IMR-90 (cell line): ENCODE measurements at regions not wholly inside any gene's neighbourhood (a gene's known extent, or its start where the extent isn't known, plus 50 kb on each side); places are given as distances from the start of the nearest gene placed in this dataset.

Experiments used
- ATAC-seq: fragments of 200-7000 bp; cut with Tn5 transposase; 2 replicates; pipeline ENCODE4 v1.9.1; 2020; ENCODE audit warnings: low read depth, mild to moderate bottlenecking, moderate library complexity
- BruUV-seq: library from RNA; stranded (reverse); fragments of 400-500 nt; replicated peaks from 2 replicates; lab custom pipeline; 2021; lab: Mats Ljungman, UMichigan
- CTCF ChIA-PET: fragments of 300-600 bp; formaldehyde crosslinking; extraction: SDS; loops from one replicate; lab custom pipeline; 2021; ENCODE audit warnings: antibody characterized with exemption; lab: Yijun Ruan, JAX
- POLR2A ChIA-PET: fragments of 300-600 bp; sonication (Branson Sonifier 250); formaldehyde crosslinking; loops from one replicate; lab custom pipeline; 2022; ENCODE audit warnings: antibody characterized with exemption; ENCODE audit not compliant: unreplicated experiment; lab: Charles Lee
- DNase-seq: peaks from one replicate; pipeline ENCODE4 v3.0.0; 2013
- H2AFZ ChIP-seq: replicated peaks from 2 replicates; pipeline ENCODE3; 2013; ENCODE audit warnings: low read length, mild to moderate bottlenecking; ENCODE audit not compliant: poor library complexity
- H2AK5ac ChIP-seq: 2 replicates; pipeline ENCODE4 v1.6.1; 2013; ENCODE audit warnings: low read depth, low read length, inconsistent platforms
- H2AK9ac ChIP-seq: replicated peaks from 2 replicates; pipeline ENCODE3; 2013; ENCODE audit warnings: mild to moderate bottlenecking, low read depth, low read length, moderate library complexity; ENCODE audit not compliant: poor library complexity
- H2BK120ac ChIP-seq: 2 replicates; pipeline ENCODE4 v1.6.1; 2013; ENCODE audit warnings: low read depth, low read length, inconsistent platforms
- H2BK15ac ChIP-seq: 3 replicates; pipeline ENCODE4 v1.6.1; 2013; ENCODE audit warnings: low read depth, low read length, inconsistent platforms
- H2BK20ac ChIP-seq: 2 replicates; pipeline ENCODE4 v1.6.1; 2013; ENCODE audit warnings: low read depth, mild to moderate bottlenecking, inconsistent platforms, low read length, moderate library complexity
- H2BK5ac ChIP-seq: 2 replicates; pipeline ENCODE4 v1.6.1; 2013; ENCODE audit warnings: mild to moderate bottlenecking, low read depth, low read length, inconsistent platforms; ENCODE audit not compliant: poor library complexity, severe bottlenecking
- H3K14ac ChIP-seq: replicated peaks from 2 replicates; pipeline ENCODE4 v1.6.1; 2013; ENCODE audit warnings: low read depth, low read length, inconsistent platforms
- H3K18ac ChIP-seq: 2 replicates; pipeline ENCODE4 v1.6.1; 2013; ENCODE audit warnings: low read depth, low read length, control low read depth
- H3K23ac ChIP-seq: 2 replicates; pipeline ENCODE4 v1.6.1; 2013; ENCODE audit warnings: low read depth, low read length, inconsistent platforms
- H3K27ac ChIP-seq: 2 replicates; pipeline ENCODE4 v1.5.1; 2013; ENCODE audit warnings: mild to moderate bottlenecking, control low read depth, low read length; ENCODE audit not compliant: insufficient read depth
- H3K27me3 ChIP-seq: 2 replicates; pipeline ENCODE4 v1.6.1; 2013; ENCODE audit warnings: low read length; ENCODE audit not compliant: control insufficient read depth, insufficient read depth
- H3K36me3 ChIP-seq: 2 replicates; pipeline ENCODE4 v1.6.1; 2013; ENCODE audit warnings: low read length, mixed read lengths; ENCODE audit not compliant: control insufficient read depth, insufficient read depth
- H3K4ac ChIP-seq: 2 replicates; pipeline ENCODE4 v1.6.1; 2013; ENCODE audit warnings: low read depth, low read length, inconsistent platforms
- H3K4me1 ChIP-seq: 2 replicates; pipeline ENCODE4 v1.6.1; 2013; ENCODE audit warnings: low read length, mixed read lengths; ENCODE audit not compliant: control insufficient read depth, insufficient read depth
- H3K4me2 ChIP-seq: 2 replicates; pipeline ENCODE4 v1.6.1; 2013; ENCODE audit warnings: low read depth, mild to moderate bottlenecking, control low read depth, low read length, moderate library complexity
- H3K4me3 ChIP-seq: 2 replicates; pipeline ENCODE4 v1.5.1; 2013; ENCODE audit warnings: low read depth, mild to moderate bottlenecking, control low read depth, low read length, moderate library complexity; ENCODE audit not compliant: insufficient read depth
- H3K56ac ChIP-seq: 2 replicates; pipeline ENCODE4 v1.6.1; 2013; ENCODE audit warnings: low read length, inconsistent platforms; ENCODE audit not compliant: insufficient read depth; ENCODE audit errors: extremely low read depth
- H3K79me1 ChIP-seq, 2 experiments: 2 replicates each; pipeline ENCODE4 v1.6.1; 2013; ENCODE audit warnings: low read length in 2 of 2, inconsistent platforms in 1 of 2, low read depth in 1 of 2
- H3K9ac ChIP-seq: 2 replicates; pipeline ENCODE4 v1.6.1; 2013; ENCODE audit warnings: low read depth, low read length, control low read depth
- H3K9me1 ChIP-seq: 2 replicates; pipeline ENCODE4 v1.6.1; 2013; ENCODE audit warnings: low read length, inconsistent platforms; ENCODE audit not compliant: insufficient read depth
- H3K9me3 ChIP-seq: 2 replicates; pipeline ENCODE4 v1.6.1; 2013; ENCODE audit warnings: low read length; ENCODE audit not compliant: control insufficient read depth, insufficient read depth
- H4K20me1 ChIP-seq: 2 replicates; pipeline ENCODE4 v1.6.1; 2013; ENCODE audit warnings: low read length, inconsistent platforms; ENCODE audit not compliant: insufficient read depth
- H4K5ac ChIP-seq: 2 replicates; pipeline ENCODE4 v1.6.1; 2013; ENCODE audit warnings: mild to moderate bottlenecking, low read depth, low read length, control low read depth
- H4K8ac ChIP-seq, 2 experiments: 2 replicates each; pipeline ENCODE4 v1.6.1; 2013; ENCODE audit warnings: low read depth in 2 of 2, low read length in 2 of 2, control low read depth in 1 of 2, inconsistent platforms in 1 of 2
- H4K91ac ChIP-seq: 2 replicates; pipeline ENCODE4 v1.6.1; 2013; ENCODE audit warnings: low read depth, low read length, inconsistent platforms; ENCODE audit not compliant: insufficient read depth
- BHLHE40 ChIP-seq: fragments of 150-350 bp; IDR thresholded peaks from 2 replicates; pipeline ENCODE4 v1.6.1; 2016; ENCODE audit warnings: mild to moderate bottlenecking, low read depth, low read length
- CHD1 ChIP-seq: IDR thresholded peaks from 2 replicates; pipeline ENCODE4 v1.6.1; 2012; ENCODE audit warnings: low read depth, low read length, improper control_type of control experiment
- FOS ChIP-seq: fragments of 150-350 bp; IDR thresholded peaks from 2 replicates; pipeline ENCODE4 v1.6.1; 2016; ENCODE audit warnings: low read depth, low read length
- MAZ ChIP-seq: IDR thresholded peaks from 2 replicates; pipeline ENCODE4 v1.6.1; 2012; ENCODE audit warnings: low read depth, mild to moderate bottlenecking, low read length, improper control_type of control experiment, moderate library complexity, borderline replicate concordance
- MXI1 ChIP-seq: IDR thresholded peaks from 2 replicates; pipeline ENCODE4 v1.6.1; 2012; ENCODE audit warnings: low read depth, mild to moderate bottlenecking, low read length, moderate library complexity, borderline replicate concordance
- POLR2A ChIP-seq: IDR thresholded peaks from 2 replicates; pipeline ENCODE4 v1.6.1; 2012; ENCODE audit warnings: mild to moderate bottlenecking, low read depth, low read length
- RCOR1 ChIP-seq: IDR thresholded peaks from 2 replicates; pipeline ENCODE4 v1.6.1; 2012; ENCODE audit warnings: mild to moderate bottlenecking, low read length, improper control_type of control experiment; ENCODE audit not compliant: insufficient replicate concordance
- SMC3 ChIP-seq: fragments of 150-350 bp; IDR thresholded peaks from 2 replicates; pipeline ENCODE4 v1.6.1; 2016; ENCODE audit warnings: low read depth, mild to moderate bottlenecking, antibody characterized with exemption, low read length, moderate library complexity
- WGBS, 2 experiments: methylation state at CpG; one replicate each; pipeline versions ENCODE4 v1.1.5 to v1.1.7; 2013; ENCODE audit warnings: missing lambda C conversion rate in 2 of 2; ENCODE audit not compliant: insufficient read length in 1 of 2; ENCODE audit errors: extremely low coverage in 2 of 2; 5-methylcytosine and 5-hydroxymethylcytosine counted together
- dilution Hi-C: fragments of 300-500 bp; cut with HindIII; formaldehyde crosslinking; loops from one replicate; pipeline ENCODE4 v1.14.3; 2018; ENCODE audit warnings: low sequenced_read_pairs; ENCODE audit not compliant: unreplicated experiment
- in situ Hi-C: fragments of 300-500 bp; cut with MboI; formaldehyde crosslinking; loops from 3 replicates; pipeline ENCODE4 v1.14.3; 2019; ENCODE audit warnings: low sequenced_read_pairs, inconsistent platforms, mixed read lengths
- intact Hi-C: fragments of 100-400 bp; cut with micrococcal nuclease; formaldehyde crosslinking; loops from 2 replicates; pipeline ENCODE4 v1.10.0; 2022
- TF ChIP-seq, protein P1 (sequence below): fragments of 150-350 bp; IDR thresholded peaks from 2 replicates; pipeline ENCODE4 v1.6.1; 2016; ENCODE audit warnings: low read depth, mild to moderate bottlenecking, low read length, moderate library complexity, borderline replicate concordance
- TF ChIP-seq, protein P2 (sequence below): fragments of 150-350 bp; IDR thresholded peaks from 2 replicates; pipeline ENCODE4 v1.6.1; 2017; ENCODE audit warnings: mild to moderate bottlenecking, antibody characterized with exemption, low read length, low read depth
- TF ChIP-seq, protein P3 (sequence below): conservative IDR thresholded peaks from 2 replicates; pipeline ENCODE4 v1.5.1; 2012; ENCODE audit warnings: mild to moderate bottlenecking, low read depth, low read length, improper control_type of control experiment

DNA sequence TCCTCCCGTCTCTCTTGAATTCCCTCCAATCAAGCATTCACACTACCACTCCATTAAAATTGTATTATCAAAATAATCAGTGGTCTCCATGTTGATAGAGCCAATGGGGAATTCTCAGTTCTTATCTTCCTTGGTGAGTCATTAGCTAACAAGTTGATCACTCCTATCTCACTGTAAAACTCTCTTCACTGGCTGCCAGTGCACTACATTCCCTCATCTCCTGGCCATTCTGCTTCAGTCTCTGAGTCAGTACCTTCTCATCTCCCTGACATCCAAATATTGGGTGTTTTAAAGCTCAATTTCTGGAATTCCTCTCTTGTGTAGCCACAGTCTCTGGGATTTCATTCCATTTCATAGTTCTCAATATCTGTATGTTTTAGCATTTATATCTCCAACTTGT lies 175.2 kb downstream of the ALDH1A2 start:
- Histone ChIP-seq H4K5ac (no peak overlapping the region), H4K20me1 (no peaks in the 10 kb centered on the region), H2BK20ac (no peak overlapping the region), H3K27ac (no peak overlapping the region), H3K14ac (no peak overlapping the region), H3K36me3 (no peaks in the 10 kb centered on the region), H4K8ac (no peak overlapping the region), H2AK9ac (no peak overlapping the region), H3K4ac (no peak overlapping the region), H3K9me3 (no peaks in the 10 kb centered on the region), H3K4me1 (no peaks in the 10 kb centered on the region), H3K9ac (no peak overlapping the region), H2BK5ac (no peak overlapping the region), H4K91ac (no peak overlapping the region), H3K23ac (no peak overlapping the region), H2BK120ac (no peak overlapping the region), H3K18ac (no peak overlapping the region), H3K27me3 (no peaks in the 10 kb centered on the region), H3K79me1 (no peaks in the 10 kb centered on the region), H2AK5ac (no peak overlapping the region), H3K56ac (no peak overlapping the region), H2BK15ac (no peak overlapping the region), H2AFZ (no peak overlapping the region), H3K9me1 (no peaks in the 10 kb centered on the region), H3K4me3 (no peak overlapping the region), H3K4me2 (no peak overlapping the region)
- ChIA-PET POLR2A (no interaction called here), CTCF (no interaction called here)
- TF ChIP-seq MXI1 = no peak
- no peak for TF ChIP-seq FOS
- no peak for TF ChIP-seq CHD1
- TF ChIP-seq SMC3 = no peak
- TF ChIP-seq, protein P1, sequence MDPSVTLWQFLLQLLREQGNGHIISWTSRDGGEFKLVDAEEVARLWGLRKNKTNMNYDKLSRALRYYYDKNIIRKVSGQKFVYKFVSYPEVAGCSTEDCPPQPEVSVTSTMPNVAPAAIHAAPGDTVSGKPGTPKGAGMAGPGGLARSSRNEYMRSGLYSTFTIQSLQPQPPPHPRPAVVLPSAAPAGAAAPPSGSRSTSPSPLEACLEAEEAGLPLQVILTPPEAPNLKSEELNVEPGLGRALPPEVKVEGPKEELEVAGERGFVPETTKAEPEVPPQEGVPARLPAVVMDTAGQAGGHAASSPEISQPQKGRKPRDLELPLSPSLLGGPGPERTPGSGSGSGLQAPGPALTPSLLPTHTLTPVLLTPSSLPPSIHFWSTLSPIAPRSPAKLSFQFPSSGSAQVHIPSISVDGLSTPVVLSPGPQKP = no peak
- TF ChIP-seq MAZ = no peak
- no peak for TF ChIP-seq RCOR1
- TF ChIP-seq BHLHE40 = no peak
- TF ChIP-seq POLR2A = no peak
- TF ChIP-seq, protein P2, sequence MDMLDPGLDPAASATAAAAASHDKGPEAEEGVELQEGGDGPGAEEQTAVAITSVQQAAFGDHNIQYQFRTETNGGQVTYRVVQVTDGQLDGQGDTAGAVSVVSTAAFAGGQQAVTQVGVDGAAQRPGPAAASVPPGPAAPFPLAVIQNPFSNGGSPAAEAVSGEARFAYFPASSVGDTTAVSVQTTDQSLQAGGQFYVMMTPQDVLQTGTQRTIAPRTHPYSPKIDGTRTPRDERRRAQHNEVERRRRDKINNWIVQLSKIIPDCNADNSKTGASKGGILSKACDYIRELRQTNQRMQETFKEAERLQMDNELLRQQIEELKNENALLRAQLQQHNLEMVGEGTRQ = no peak
- TF ChIP-seq, protein P3, sequence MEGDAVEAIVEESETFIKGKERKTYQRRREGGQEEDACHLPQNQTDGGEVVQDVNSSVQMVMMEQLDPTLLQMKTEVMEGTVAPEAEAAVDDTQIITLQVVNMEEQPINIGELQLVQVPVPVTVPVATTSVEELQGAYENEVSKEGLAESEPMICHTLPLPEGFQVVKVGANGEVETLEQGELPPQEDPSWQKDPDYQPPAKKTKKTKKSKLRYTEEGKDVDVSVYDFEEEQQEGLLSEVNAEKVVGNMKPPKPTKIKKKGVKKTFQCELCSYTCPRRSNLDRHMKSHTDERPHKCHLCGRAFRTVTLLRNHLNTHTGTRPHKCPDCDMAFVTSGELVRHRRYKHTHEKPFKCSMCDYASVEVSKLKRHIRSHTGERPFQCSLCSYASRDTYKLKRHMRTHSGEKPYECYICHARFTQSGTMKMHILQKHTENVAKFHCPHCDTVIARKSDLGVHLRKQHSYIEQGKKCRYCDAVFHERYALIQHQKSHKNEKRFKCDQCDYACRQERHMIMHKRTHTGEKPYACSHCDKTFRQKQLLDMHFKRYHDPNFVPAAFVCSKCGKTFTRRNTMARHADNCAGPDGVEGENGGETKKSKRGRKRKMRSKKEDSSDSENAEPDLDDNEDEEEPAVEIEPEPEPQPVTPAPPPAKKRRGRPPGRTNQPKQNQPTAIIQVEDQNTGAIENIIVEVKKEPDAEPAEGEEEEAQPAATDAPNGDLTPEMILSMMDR = no peak
- BruUV-seq = no TSS peak
- DNase-seq (peak; percentile 35), ATAC-seq (no peak)
- intact Hi-C loops (no loop called here), in situ Hi-C loops (no loop called here), dilution Hi-C loops (no loop called here)
- no CpG with 5 or more reads among the region's 1 CpG for WGBS, 2 experiments
